IMR-90 (cell line): ENCODE measurements at regions not wholly inside any gene's neighbourhood (a gene's known extent, or its start where the extent isn't known, plus 50 kb on each side); places are given as distances from the start of the nearest gene placed in this dataset.

Experiments
- ATAC-seq: fragments of 200-7000 bp; cut with Tn5 transposase; 2 replicates; pipeline ENCODE4 v1.9.1; 2020; ENCODE audit warnings: low read depth, mild to moderate bottlenecking, moderate library complexity
- BruUV-seq: library from RNA; stranded (reverse); fragments of 400-500 nt; replicated peaks from 2 replicates; lab custom pipeline; 2021; lab: Mats Ljungman, UMichigan
- CTCF ChIA-PET: fragments of 300-600 bp; formaldehyde crosslinking; extraction: SDS; loops from one replicate; lab custom pipeline; 2021; ENCODE audit warnings: antibody characterized with exemption; lab: Yijun Ruan, JAX
- POLR2A ChIA-PET: fragments of 300-600 bp; sonication (Branson Sonifier 250); formaldehyde crosslinking; loops from one replicate; lab custom pipeline; 2022; ENCODE audit warnings: antibody characterized with exemption; ENCODE audit not compliant: unreplicated experiment; lab: Charles Lee
- DNase-seq: peaks from one replicate; pipeline ENCODE4 v3.0.0; 2013
- H2AFZ ChIP-seq: replicated peaks from 2 replicates; pipeline ENCODE3; 2013; ENCODE audit warnings: low read length, mild to moderate bottlenecking; ENCODE audit not compliant: poor library complexity
- H2AK5ac ChIP-seq: 2 replicates; pipeline ENCODE4 v1.6.1; 2013; ENCODE audit warnings: low read depth, low read length, inconsistent platforms
- H2AK9ac ChIP-seq: replicated peaks from 2 replicates; pipeline ENCODE3; 2013; ENCODE audit warnings: mild to moderate bottlenecking, low read depth, low read length, moderate library complexity; ENCODE audit not compliant: poor library complexity
- H2BK120ac ChIP-seq: 2 replicates; pipeline ENCODE4 v1.6.1; 2013; ENCODE audit warnings: low read depth, low read length, inconsistent platforms
- H2BK15ac ChIP-seq: 3 replicates; pipeline ENCODE4 v1.6.1; 2013; ENCODE audit warnings: low read depth, low read length, inconsistent platforms
- H2BK20ac ChIP-seq: 2 replicates; pipeline ENCODE4 v1.6.1; 2013; ENCODE audit warnings: low read depth, mild to moderate bottlenecking, inconsistent platforms, low read length, moderate library complexity
- H2BK5ac ChIP-seq: 2 replicates; pipeline ENCODE4 v1.6.1; 2013; ENCODE audit warnings: mild to moderate bottlenecking, low read depth, low read length, inconsistent platforms; ENCODE audit not compliant: poor library complexity, severe bottlenecking
- H3K14ac ChIP-seq: replicated peaks from 2 replicates; pipeline ENCODE4 v1.6.1; 2013; ENCODE audit warnings: low read depth, low read length, inconsistent platforms
- H3K18ac ChIP-seq: 2 replicates; pipeline ENCODE4 v1.6.1; 2013; ENCODE audit warnings: low read depth, low read length, control low read depth
- H3K23ac ChIP-seq: 2 replicates; pipeline ENCODE4 v1.6.1; 2013; ENCODE audit warnings: low read depth, low read length, inconsistent platforms
- H3K27ac ChIP-seq: 2 replicates; pipeline ENCODE4 v1.5.1; 2013; ENCODE audit warnings: mild to moderate bottlenecking, control low read depth, low read length; ENCODE audit not compliant: insufficient read depth
- H3K27me3 ChIP-seq: 2 replicates; pipeline ENCODE4 v1.6.1; 2013; ENCODE audit warnings: low read length; ENCODE audit not compliant: control insufficient read depth, insufficient read depth
- H3K36me3 ChIP-seq: 2 replicates; pipeline ENCODE4 v1.6.1; 2013; ENCODE audit warnings: low read length, mixed read lengths; ENCODE audit not compliant: control insufficient read depth, insufficient read depth
- H3K4ac ChIP-seq: 2 replicates; pipeline ENCODE4 v1.6.1; 2013; ENCODE audit warnings: low read depth, low read length, inconsistent platforms
- H3K4me1 ChIP-seq: 2 replicates; pipeline ENCODE4 v1.6.1; 2013; ENCODE audit warnings: low read length, mixed read lengths; ENCODE audit not compliant: control insufficient read depth, insufficient read depth
- H3K4me2 ChIP-seq: 2 replicates; pipeline ENCODE4 v1.6.1; 2013; ENCODE audit warnings: low read depth, mild to moderate bottlenecking, control low read depth, low read length, moderate library complexity
- H3K4me3 ChIP-seq: 2 replicates; pipeline ENCODE4 v1.5.1; 2013; ENCODE audit warnings: low read depth, mild to moderate bottlenecking, control low read depth, low read length, moderate library complexity; ENCODE audit not compliant: insufficient read depth
- H3K56ac ChIP-seq: 2 replicates; pipeline ENCODE4 v1.6.1; 2013; ENCODE audit warnings: low read length, inconsistent platforms; ENCODE audit not compliant: insufficient read depth; ENCODE audit errors: extremely low read depth
- H3K79me1 ChIP-seq, 2 experiments: 2 replicates each; pipeline ENCODE4 v1.6.1; 2013; ENCODE audit warnings: low read length in 2 of 2, inconsistent platforms in 1 of 2, low read depth in 1 of 2
- H3K9ac ChIP-seq: 2 replicates; pipeline ENCODE4 v1.6.1; 2013; ENCODE audit warnings: low read depth, low read length, control low read depth
- H3K9me1 ChIP-seq: 2 replicates; pipeline ENCODE4 v1.6.1; 2013; ENCODE audit warnings: low read length, inconsistent platforms; ENCODE audit not compliant: insufficient read depth
- H3K9me3 ChIP-seq: 2 replicates; pipeline ENCODE4 v1.6.1; 2013; ENCODE audit warnings: low read length; ENCODE audit not compliant: control insufficient read depth, insufficient read depth
- H4K20me1 ChIP-seq: 2 replicates; pipeline ENCODE4 v1.6.1; 2013; ENCODE audit warnings: low read length, inconsistent platforms; ENCODE audit not compliant: insufficient read depth
- H4K5ac ChIP-seq: 2 replicates; pipeline ENCODE4 v1.6.1; 2013; ENCODE audit warnings: mild to moderate bottlenecking, low read depth, low read length, control low read depth
- H4K8ac ChIP-seq, 2 experiments: 2 replicates each; pipeline ENCODE4 v1.6.1; 2013; ENCODE audit warnings: low read depth in 2 of 2, low read length in 2 of 2, control low read depth in 1 of 2, inconsistent platforms in 1 of 2
- H4K91ac ChIP-seq: 2 replicates; pipeline ENCODE4 v1.6.1; 2013; ENCODE audit warnings: low read depth, low read length, inconsistent platforms; ENCODE audit not compliant: insufficient read depth
- BHLHE40 ChIP-seq: fragments of 150-350 bp; IDR thresholded peaks from 2 replicates; pipeline ENCODE4 v1.6.1; 2016; ENCODE audit warnings: mild to moderate bottlenecking, low read depth, low read length
- CHD1 ChIP-seq: IDR thresholded peaks from 2 replicates; pipeline ENCODE4 v1.6.1; 2012; ENCODE audit warnings: low read depth, low read length, improper control_type of control experiment
- MAFK ChIP-seq: IDR thresholded peaks from 2 replicates; pipeline ENCODE4 v1.6.1; 2012; ENCODE audit warnings: low read depth, low read length, improper control_type of control experiment
- RAD21 ChIP-seq: IDR thresholded peaks from 2 replicates; pipeline ENCODE4 v1.6.1; 2012; ENCODE audit warnings: low read length, improper control_type of control experiment
- RFX5 ChIP-seq: IDR thresholded peaks from 2 replicates; pipeline ENCODE4 v1.8.0; 2012; ENCODE audit warnings: low read depth, mild to moderate bottlenecking, low read length, moderate library complexity
- WGBS, 2 experiments: methylation state at CpG; one replicate each; pipeline versions ENCODE4 v1.1.5 to v1.1.7; 2013; ENCODE audit warnings: missing lambda C conversion rate in 2 of 2; ENCODE audit not compliant: insufficient read length in 1 of 2; ENCODE audit errors: extremely low coverage in 2 of 2; 5-methylcytosine and 5-hydroxymethylcytosine counted together
- dilution Hi-C: fragments of 300-500 bp; cut with HindIII; formaldehyde crosslinking; loops from one replicate; pipeline ENCODE4 v1.14.3; 2018; ENCODE audit warnings: low sequenced_read_pairs; ENCODE audit not compliant: unreplicated experiment
- in situ Hi-C: fragments of 300-500 bp; cut with MboI; formaldehyde crosslinking; loops from 3 replicates; pipeline ENCODE4 v1.14.3; 2019; ENCODE audit warnings: low sequenced_read_pairs, inconsistent platforms, mixed read lengths
- intact Hi-C: fragments of 100-400 bp; cut with micrococcal nuclease; formaldehyde crosslinking; loops from 2 replicates; pipeline ENCODE4 v1.10.0; 2022

GRCh38 chr5:84573017-84573712 lies 188.5 kb upstream of the EDIL3 start:
- Histone ChIP-seq H3K9me1 (no peaks in the 10 kb centered on the region), H2BK120ac (no peak overlapping the region), H2BK15ac (no peak overlapping the region), H3K4me1 (no peaks in the 10 kb centered on the region), H3K27me3 (no peaks in the 10 kb centered on the region), H2AK9ac (no peak overlapping the region), H2BK20ac (no peak overlapping the region), H4K91ac (no peak overlapping the region), H4K20me1 (no peaks in the 10 kb centered on the region), H3K14ac (no peak overlapping the region), H3K4me2 (no peak overlapping the region), H2AK5ac (no peak overlapping the region), H3K4me3 (no peak overlapping the region), H3K36me3 (no peaks in the 10 kb centered on the region), H3K9ac (no peak overlapping the region), H2BK5ac (no peak overlapping the region), H3K27ac (no peak overlapping the region), H4K8ac (no peak overlapping the region), H2AFZ (no peak overlapping the region), H4K5ac (no peak overlapping the region), H3K79me1 (no peaks in the 10 kb centered on the region), H3K9me3 (no peaks in the 10 kb centered on the region), H3K56ac (no peak overlapping the region), H3K23ac (no peak overlapping the region), H3K4ac (no peak overlapping the region), H3K18ac (no peak overlapping the region)
- POLR2A ChIA-PET: no interaction called here
- DNase-seq (no peak), ATAC-seq (no peak)
- intact Hi-C loops: no loop called here
- in situ Hi-C loops: no loop called here
- no CpG with 5 or more reads among the region's 3 CpGs for WGBS, 2 experiments
- CTCF ChIA-PET: no interaction called here
- TF ChIP-seq CHD1 (no peak), MAFK (no peak), RFX5 (no peak), RAD21 (no peak), BHLHE40 (no peak)
- no TSS peak for BruUV-seq
- dilution Hi-C loops: no loop called here
